SK-MEL-5 (cell line): ENCODE measurements at regions not wholly inside any gene's neighbourhood (a gene's known extent, or its start where the extent isn't known, plus 50 kb on each side); places are given as distances from the start of the nearest gene placed in this dataset.
"Not testable (repeated sequence)": the region's sequence is repeated elsewhere in the genome, so short reads cannot be mapped to it uniquely, and the experiment has no call there.

Experiments
- DNase-seq: peaks from one replicate; pipeline ENCODE4 v3.0.0-alpha.2; 2016; ENCODE audit warnings: low read depth, low spot score
- in situ Hi-C: cut with HindIII; loops from 2 replicates; pipeline ENCODE4 v1.10.0; 2016; ENCODE audit warnings: low sequenced_read_pairs, high pct_unique_total_duplicates, low pct_unique_long_range_greater_than_20kb

DNA sequence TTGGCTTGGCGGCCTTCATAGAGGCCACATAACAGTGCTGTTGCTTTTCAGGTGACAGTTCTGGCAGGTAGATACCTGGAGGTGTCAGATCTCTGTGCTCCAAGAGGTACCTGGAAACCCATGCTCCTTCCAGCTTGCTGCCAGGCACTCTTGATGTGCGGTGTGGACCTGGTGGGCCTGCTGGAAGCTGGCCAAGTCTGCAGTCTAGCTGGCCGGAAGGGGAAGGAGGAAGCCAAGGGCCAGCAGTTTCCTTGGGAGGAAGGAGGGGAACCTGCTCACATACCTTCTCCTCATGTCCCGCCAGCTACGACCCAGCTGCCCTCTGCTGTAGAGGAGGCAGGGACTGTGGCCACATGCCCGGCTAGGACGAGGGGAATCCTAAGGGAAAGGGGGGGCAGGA is 166.4 kb upstream of the AJAP1 start:
- in situ Hi-C loops, result no loop called here
- DNase-seq, result no peak

DNA sequence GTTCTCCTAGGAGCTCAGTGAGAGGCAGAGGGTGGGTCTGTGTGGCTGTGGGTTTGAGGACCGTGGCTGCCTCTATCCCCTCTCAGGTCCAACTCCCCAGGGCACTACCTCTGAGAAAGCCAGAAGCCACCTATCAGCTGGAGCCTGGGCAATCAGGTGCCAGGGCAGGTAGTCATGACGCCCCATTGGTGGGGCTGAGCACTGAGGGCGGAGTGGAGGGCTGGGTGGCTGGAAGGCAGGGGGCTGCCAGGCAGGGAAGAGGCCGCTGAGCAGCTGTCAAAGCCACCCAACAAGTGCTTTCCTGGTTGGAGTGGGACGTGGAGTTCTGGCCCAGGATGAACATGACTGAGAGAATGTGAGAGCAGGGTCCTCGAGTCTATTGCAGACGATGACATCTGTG is 164.9 kb upstream of the AJAP1 start:
- in situ Hi-C loops, result no loop called here
- DNase-seq, result no peak

DNA sequence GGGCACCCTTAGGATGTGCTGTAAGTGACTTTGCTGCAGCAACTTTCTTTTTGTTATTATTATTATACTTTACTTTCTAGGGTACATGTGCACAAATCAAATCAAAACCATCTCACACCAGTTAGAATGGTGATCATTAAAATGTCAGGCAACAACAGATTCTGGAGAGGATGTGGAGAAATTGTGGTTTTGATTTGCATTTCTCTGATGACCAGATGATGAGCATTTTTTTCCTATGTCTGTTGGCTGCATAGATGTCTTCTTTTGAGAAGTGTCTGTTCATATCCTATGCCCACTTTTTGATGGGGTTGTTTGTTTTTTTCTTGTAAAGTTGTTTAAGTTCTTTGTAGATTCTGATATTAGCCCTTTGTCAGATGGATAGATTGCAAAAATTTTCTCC is 164.4 kb upstream of the AJAP1 start:
- in situ Hi-C loops, DNase-seq: not testable (repeated sequence)

DNA sequence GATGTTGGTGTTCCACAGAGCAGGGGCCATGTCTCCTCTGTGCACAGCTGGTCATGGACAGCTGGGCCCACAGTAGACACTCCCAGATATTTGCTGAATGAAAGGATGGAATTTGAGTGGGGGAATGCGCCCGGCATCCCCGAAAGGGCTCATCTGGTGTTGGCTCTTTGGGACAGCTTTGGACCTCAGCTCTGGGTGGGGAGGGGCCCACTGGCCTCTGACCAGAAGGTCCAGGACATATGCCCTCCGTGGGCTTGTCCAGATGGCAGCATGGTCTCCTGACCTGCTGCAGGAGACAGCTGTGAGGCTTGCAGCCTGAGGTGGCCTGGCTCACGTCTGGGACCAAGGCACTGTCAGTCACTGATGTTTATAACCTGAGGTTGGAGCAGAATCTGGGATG is 160.4 kb upstream of the AJAP1 start:
- no peak for DNase-seq
- in situ Hi-C loops, result no loop called here

DNA sequence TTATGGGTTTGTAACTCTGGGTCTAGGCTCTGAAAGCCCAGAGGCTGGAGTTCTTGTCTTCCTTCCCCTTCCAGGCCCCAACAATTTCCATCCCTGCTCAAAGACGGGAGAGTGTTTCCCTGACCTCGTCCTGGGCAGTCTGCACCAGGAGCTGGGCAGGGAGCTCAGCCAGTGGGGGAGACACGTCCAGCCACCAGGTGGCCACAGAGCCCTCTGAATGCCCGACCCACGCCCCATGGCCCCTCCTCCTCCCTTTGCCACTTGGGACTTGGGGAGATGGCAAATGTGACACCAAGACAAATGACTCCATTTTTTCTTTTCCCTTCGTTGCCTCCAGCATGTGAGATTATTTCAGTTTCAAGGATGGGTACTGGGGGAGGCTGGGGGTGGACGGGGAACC is 159.9 kb upstream of the AJAP1 start:
- in situ Hi-C loops, result no loop called here

DNA sequence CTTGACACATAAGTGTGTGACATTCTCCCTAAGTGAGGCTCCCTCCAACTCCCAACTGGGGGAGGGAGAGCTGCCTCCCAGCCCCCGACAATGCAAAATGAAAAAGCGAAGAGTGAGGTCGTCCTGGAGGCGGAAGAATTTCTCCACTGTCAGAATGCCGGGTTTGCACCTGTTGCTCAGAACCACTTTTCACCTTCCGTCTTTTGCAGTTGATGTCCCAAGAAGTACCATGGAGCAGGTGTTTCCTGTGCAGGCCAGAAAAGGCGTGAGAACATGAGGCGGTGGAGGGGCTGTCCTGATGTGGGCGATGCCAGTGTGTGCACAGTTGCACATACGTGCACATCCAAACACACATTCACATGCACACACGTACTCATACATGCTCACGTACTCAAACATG is 158.6 kb upstream of the AJAP1 start:
- in situ Hi-C loops, result no loop called here

More for the DNA sequence above, 159.9 kb upstream of the AJAP1 start:
- DNase-seq, result peak; percentile 3

DNA sequence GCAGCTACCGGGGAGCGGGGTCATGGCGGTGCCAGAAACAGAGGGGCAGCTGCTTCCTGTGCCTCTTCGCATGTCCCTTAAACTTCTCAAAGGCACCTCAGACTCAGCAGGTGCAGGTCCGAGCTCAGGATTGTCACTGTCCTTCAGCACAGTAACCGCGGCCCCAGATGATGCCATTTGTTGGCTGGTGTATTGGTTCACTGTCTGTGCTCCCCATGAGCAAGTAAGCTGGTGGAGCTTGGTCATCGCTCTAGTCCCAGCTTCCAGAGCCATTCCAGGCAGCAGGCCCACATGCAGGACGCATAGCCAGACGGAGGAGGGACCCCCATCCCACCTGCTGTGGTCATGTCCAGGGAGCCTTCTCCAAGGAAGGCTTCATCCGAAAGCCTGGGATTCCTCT is 154.0 kb upstream of the AJAP1 start:
- no peak for DNase-seq
- in situ Hi-C loops, result no loop called here

More for the DNA sequence above, 158.6 kb upstream of the AJAP1 start:
- no peak for DNase-seq

DNA sequence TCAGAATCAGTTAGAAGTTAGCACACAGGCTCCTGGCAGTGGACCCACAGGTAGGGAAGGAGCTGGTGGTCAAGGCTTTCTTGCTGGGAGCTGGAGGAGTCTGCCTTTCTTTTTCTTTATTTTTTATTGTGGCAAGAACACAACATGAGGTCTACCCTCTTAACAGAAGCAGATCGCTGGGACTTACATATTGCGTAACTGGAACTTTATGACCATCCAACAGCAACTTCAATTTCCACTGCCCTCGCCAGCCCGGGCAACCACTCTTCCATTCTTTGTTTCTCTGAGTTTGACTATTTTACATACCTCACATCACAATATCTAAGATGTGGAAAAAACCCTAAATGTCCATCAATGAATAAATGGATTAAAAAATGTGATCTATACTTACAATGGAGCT is 147.8 kb upstream of the AJAP1 start:
- no peak for DNase-seq
- in situ Hi-C loops, result no loop called here

DNA sequence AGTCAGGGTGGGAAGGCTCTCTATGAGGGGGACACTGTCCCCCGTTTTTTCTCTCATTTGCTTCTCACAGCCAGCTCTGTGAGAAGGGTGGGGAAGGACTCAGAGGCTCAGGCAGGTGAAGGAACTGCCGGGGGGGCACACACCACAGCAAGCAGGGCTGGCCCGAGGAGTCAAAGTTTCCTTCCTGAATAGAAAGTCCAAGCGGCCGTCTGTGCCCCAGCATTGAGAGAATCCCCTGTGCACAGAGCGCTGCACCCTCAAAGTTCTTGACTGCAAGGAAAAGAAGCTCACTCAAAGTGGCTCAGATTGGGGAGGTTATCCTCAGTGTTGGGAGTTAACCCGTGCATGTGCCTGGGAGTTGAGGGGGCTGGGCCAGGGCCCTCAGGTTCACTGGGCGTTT is 145.2 kb upstream of the AJAP1 start:
- DNase-seq, result no peak
- in situ Hi-C loops, result no loop called here

DNA sequence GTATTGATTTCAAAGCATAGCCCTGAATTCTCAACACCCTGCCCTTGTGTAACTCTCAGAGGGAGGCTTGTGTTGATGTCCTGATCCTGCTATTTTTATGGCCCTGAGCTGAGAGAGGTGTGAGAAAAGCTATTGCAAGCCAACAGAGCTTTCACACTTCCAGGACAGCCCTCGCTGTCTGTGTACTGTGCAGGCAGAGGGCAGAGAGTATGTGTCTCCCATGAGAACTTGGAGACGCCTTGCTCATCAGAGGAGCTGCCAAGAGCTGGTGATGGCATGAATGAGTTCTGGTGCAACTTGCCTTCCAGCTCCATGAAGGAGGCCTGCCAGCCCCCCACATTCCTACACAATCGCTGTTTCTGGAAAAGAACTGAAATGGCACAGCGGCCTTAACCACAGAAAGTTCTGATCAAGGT is 144.1 kb upstream of the AJAP1 start:
- in situ Hi-C loops, result no loop called here

DNA sequence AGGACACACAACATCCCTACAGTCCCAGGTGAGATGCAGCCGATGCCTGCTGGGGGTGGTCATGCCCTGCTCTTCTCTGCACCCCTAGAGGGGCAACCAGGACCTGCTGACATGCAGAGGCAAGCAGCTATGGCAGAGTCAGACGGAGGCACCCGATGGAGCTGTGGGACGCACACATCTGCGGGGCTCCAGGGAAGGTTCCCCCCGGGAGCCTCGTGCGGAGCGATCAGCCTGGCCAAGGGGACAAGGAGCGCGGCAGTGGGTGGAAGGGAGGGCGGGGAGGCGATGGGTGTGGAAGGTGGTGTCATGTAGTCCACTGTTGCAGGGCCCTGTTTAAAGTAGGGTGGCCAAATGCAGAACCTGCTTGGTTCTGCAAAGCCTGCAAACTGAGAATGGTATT is 143.0 kb upstream of the AJAP1 start:
- in situ Hi-C loops, result no loop called here
- DNase-seq, result no peak

More for the DNA sequence above, 144.1 kb upstream of the AJAP1 start:
- DNase-seq, result no peak

DNA sequence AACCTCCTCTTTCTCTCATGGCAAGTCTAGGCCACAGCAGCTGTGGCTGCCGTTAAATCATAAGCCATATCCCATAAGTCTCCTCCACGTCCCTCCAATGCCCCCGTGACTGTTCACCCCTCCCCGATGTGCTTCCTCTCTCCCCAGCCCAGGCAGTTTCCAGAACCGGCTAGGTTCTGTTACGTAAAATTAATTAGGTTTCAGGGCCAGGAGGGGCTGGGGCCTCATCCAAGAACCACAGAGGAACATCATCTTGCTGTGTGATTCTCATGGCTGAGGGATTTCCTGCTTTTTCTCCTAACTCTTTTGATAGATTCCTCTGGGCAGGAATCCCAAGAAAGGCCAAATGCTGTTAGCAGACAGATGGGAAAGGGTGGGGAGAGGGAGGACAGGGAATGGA is 141.8 kb upstream of the AJAP1 start:
- in situ Hi-C loops, result no loop called here
- DNase-seq, result no peak

DNA sequence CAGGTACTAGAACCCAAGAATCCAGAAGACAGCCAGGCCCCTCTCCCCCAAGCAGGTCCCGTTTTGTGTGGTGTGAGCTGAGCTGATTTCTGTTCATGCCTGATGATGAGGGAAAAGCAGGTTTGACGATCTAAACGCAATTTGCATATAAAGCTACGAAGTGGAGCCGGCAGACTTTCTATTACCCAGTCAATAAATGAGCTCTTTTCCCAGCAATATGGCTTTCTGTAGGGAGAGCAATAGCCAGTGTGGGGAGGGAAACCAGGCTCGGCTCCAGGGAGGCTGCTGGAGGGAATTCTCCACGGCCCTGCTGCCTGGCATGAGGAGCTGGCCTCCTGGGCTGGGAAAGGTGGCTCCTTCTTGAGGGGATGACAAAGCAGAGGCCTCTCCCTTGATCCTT is 140.7 kb upstream of the AJAP1 start:
- in situ Hi-C loops, result no loop called here
- DNase-seq, result no peak

DNA sequence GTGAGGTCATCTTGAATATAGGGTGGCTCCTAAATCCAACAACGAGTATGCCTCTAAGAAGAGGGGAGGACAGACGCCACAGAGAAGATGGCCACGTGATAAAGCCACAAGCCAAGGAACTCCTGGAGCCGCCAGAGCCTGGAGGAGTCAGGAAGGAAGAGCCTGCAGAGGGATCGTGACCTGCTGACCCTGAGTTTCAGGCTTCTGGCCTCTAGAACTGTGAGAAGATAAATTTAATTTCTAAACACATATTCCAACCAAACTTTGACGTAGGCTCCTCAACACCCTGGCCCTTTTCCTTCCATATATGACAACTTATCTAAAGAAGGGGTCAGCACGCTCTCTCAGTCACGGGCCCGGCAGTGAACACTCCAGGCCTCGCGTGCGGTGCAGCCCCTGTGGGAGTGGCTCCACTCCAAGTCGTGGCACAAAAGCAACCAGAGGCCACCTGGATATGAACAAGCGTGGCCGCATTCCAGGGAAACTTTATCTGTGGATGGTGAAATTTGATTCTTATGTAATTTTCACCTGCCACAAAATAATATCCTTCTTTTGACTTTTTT is 138.6 kb upstream of the AJAP1 start:
- in situ Hi-C loops, result no loop called here
- no peak for DNase-seq

DNA sequence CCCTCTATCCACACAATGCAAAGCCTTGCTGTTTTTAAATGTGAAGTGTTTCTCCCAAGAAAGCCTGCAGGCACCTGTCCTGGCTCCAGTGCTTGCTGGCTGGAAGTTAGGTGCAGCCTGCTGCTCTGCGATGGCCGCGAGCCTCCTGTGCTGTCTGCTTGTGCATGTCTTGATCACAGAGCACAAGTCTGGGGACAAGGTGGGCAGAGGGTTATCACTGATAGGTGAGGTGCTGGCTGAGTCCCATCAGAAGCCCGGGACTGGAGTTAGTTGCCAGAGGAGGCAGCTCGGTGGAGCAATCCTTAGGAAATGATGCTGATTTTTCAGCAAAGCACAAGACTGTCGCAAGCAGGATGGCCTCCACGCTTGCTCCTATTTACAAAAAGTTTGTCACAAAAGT is 137.8 kb upstream of the AJAP1 start:
- in situ Hi-C loops, result no loop called here
- DNase-seq, result no peak

DNA sequence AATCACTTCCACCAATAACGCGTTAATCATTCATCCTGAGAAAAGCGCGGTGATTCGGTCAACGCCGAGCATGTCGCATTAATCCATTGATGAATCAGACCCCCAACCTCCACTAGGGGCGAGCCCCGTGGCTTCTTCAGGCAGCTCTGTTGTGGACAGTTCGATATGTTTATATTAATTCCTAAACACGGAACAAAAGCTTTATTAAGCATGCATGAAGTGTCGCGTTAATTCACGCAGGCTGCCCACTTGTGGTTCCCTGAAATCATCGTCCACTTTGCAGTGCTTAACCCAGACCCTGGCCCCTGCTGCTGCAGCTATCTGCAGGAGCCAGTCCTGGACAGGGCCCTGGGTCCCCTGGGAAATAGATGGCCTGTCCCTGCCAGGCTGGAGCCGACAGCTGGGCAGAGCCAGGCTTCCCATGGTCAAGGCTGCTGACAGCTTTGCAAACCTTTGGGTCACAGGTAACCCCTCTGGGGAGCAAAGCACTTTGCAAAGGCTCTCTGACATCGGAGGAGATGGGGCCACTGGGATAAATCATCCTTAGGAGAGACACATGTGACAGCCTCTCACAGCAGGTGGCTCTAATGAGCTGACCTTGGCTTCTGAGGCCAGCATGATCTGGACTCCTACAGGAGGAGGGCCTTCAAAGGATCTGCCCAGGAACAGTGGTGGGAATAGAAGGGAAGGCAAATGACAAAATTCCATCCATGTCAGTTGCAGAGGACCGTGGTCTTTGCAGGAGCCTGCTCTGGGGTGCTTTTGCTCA is 137.0 kb upstream of the AJAP1 start:
- DNase-seq, result no peak
- in situ Hi-C loops, result no loop called here

DNA sequence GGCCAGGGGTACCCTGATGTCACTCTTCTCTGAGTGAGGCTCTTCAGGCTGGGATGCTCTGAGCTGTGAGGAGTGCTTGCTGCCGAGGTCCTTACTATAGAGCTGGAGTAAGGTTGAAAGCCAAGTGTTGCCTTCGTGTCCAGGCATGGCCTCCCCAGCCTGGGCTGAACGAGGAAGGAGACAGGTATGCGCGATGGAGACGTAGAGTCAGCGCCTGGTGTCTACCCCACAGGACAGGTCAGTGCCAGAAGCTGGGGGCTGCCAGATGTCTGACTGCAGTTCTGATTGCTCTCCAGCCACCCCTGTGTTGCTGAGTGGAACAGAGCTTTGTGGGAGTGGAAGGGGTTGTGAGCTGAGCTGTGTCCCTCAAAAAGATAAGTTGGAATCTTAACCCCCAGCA is 135.8 kb upstream of the AJAP1 start:
- DNase-seq, result no peak
- in situ Hi-C loops, result no loop called here

DNA sequence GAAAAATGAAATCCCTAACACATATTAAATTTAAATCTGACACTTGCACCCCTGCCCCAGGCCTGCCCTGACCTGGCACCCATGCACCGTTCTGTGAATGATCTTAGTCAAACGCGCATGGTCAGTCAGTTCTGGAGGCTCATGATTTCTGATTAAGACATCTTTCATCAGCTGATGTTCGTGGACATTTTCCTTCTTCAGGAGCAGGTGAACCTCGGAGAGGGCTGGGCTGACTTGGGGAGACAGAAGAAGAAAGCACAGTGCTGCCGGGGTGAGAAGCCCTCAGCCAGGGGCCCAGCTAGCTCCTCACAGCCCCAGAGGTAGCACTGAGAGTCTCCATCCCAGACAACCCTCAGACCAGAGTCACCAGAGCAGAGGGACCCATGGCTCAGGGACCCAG is 134.5 kb upstream of the AJAP1 start:
- DNase-seq, result no peak
- in situ Hi-C loops, result no loop called here

DNA sequence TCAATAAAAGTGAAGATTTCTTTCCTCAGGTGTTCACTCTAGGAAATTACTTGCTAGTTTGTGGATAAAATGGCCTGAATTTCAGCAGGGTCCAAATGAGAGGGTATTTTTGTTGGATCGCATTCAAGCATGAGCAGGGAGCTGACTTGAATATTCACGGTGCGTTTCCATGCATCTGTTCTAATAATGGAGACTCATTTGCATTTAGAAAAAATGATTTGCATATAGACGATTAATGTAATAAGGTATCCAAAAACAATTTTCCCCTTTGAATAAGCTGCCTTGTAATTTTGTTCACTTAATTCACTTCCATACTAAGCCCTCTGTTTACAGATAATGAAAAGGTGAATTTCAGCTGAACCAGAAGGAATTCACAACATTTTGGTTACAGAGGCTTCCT is 130.9 kb upstream of the AJAP1 start:
- no peak for DNase-seq
- in situ Hi-C loops, result no loop called here

DNA sequence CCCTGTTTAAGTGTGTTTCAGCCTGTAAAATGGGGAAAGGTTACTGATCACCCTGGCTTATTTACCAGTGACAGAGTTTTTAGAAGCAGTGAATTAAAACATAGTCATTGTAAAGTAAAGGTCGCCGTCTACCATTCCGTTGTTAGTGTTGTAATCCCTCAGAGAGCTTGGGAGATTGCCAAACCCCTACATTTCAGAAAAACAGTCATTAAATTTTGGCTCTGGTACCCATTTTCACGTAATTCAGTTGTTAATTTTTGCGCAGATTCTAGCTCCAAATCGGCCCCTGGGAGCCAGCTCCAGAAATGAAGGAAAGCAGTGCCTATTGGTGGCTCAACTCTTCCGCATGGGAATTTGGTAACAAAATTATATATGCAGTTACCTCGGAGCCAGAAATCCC is 127.7 kb upstream of the AJAP1 start:
- in situ Hi-C loops, result no loop called here
- no peak for DNase-seq
